ENCODE measurements at regions not wholly inside any gene's neighbourhood (a gene's known extent, or its start where the extent isn't known, plus 50 kb on each side); places are given as distances from the start of the nearest gene placed in this dataset.
"Not testable (repeated sequence)": the region's sequence is repeated elsewhere in the genome, so short reads cannot be mapped to it uniquely, and the experiment has no call there.

DNA sequence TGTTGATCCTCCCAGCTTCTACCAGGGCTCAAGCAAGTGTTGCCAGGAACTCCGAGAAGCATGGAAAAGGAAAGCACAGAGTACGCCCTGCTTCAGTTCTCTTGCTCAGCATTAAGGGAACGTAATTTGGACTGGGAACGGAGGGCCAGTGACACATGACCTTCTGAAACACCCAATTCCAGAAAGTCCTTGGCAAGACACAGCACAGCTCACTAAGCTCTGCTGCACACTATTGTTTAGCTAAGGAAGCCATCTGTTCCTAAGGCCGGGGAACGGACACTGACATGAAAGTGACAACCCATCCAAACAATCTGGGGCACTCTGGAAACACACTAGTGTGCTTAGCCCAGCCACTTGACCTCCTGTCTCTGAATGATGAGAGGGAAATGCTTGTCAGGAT, 56.9 kb upstream of the NXT1 start:
- Histone ChIP-seq H3K27ac (ENCODE audit: low read depth in 1 of 2, low read length in 2 of 2) (peak overlapping the region; percentile 19 to 61), H3K4me1 (ENCODE audit: control insufficient read depth in 4 of 4, insufficient read depth in 4 of 4, low read length in 3 of 4) (no peaks in the 10 kb centered on the region), H3K4me3 (ENCODE audit: low read depth in 1 of 3, low read length in 3 of 3) (no peak overlapping the region), H3K9ac (ENCODE audit: low read depth in 1 of 2, low read length in 2 of 2) (no peak overlapping the region), H3K36me3 (ENCODE audit: control insufficient read depth in 4 of 4, insufficient read depth in 3 of 4, low read depth in 1 of 4, low read length in 3 of 4) (no peaks in the 10 kb centered on the region), H3K9me3 (ENCODE audit: control insufficient read depth in 4 of 4, low read length in 3 of 4) (no peaks in the 10 kb centered on the region), H3K27me3 (ENCODE audit: control insufficient read depth in 4 of 4, insufficient read depth in 4 of 4, low read length in 3 of 4) (no peaks in the 10 kb centered on the region)
- WGBS = 69% methylated on average over 6 of the region's 6 CpGs
- DNase-seq (ENCODE audit: low spot score) = no peak
- no peak for TF ChIP-seq FOXA1 (IDR thresholded peaks at IDR 0.05)
- TF ChIP-seq, protein P1, sequence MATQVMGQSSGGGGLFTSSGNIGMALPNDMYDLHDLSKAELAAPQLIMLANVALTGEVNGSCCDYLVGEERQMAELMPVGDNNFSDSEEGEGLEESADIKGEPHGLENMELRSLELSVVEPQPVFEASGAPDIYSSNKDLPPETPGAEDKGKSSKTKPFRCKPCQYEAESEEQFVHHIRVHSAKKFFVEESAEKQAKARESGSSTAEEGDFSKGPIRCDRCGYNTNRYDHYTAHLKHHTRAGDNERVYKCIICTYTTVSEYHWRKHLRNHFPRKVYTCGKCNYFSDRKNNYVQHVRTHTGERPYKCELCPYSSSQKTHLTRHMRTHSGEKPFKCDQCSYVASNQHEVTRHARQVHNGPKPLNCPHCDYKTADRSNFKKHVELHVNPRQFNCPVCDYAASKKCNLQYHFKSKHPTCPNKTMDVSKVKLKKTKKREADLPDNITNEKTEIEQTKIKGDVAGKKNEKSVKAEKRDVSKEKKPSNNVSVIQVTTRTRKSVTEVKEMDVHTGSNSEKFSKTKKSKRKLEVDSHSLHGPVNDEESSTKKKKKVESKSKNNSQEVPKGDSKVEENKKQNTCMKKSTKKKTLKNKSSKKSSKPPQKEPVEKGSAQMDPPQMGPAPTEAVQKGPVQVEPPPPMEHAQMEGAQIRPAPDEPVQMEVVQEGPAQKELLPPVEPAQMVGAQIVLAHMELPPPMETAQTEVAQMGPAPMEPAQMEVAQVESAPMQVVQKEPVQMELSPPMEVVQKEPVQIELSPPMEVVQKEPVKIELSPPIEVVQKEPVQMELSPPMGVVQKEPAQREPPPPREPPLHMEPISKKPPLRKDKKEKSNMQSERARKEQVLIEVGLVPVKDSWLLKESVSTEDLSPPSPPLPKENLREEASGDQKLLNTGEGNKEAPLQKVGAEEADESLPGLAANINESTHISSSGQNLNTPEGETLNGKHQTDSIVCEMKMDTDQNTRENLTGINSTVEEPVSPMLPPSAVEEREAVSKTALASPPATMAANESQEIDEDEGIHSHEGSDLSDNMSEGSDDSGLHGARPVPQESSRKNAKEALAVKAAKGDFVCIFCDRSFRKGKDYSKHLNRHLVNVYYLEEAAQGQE (IDR thresholded peaks at IDR 0.05) = no peak
- TF ChIP-seq YY1 (IDR thresholded peaks at IDR 0.05) = no peak
- no peak for TF ChIP-seq HNF4A (conservative IDR thresholded peaks at IDR 0.05)
- peak; percentile 73 for TF ChIP-seq SP1 (IDR thresholded peaks at IDR 0.05)
- peak; percentile 97 for TF ChIP-seq NR2F2 (IDR thresholded peaks at IDR 0.05)
- TF ChIP-seq FOXA2 (IDR thresholded peaks at IDR 0.05) = no peak
- TF ChIP-seq, protein P2, sequence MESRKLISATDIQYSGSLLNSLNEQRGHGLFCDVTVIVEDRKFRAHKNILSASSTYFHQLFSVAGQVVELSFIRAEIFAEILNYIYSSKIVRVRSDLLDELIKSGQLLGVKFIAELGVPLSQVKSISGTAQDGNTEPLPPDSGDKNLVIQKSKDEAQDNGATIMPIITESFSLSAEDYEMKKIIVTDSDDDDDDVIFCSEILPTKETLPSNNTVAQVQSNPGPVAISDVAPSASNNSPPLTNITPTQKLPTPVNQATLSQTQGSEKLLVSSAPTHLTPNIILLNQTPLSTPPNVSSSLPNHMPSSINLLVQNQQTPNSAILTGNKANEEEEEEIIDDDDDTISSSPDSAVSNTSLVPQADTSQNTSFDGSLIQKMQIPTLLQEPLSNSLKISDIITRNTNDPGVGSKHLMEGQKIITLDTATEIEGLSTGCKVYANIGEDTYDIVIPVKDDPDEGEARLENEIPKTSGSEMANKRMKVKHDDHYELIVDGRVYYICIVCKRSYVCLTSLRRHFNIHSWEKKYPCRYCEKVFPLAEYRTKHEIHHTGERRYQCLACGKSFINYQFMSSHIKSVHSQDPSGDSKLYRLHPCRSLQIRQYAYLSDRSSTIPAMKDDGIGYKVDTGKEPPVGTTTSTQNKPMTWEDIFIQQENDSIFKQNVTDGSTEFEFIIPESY (IDR thresholded peaks at IDR 0.05) = no peak
- TF ChIP-seq TAF1 (conservative IDR thresholded peaks at IDR 0.05) = no peak
- TF ChIP-seq, protein P3, sequence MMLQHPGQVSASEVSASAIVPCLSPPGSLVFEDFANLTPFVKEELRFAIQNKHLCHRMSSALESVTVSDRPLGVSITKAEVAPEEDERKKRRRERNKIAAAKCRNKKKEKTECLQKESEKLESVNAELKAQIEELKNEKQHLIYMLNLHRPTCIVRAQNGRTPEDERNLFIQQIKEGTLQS (IDR thresholded peaks at IDR 0.05) = no peak
- TF ChIP-seq GABPA (IDR thresholded peaks at IDR 0.05 in 1 of 2, conservative IDR thresholded peaks at IDR 0.05 in 1 of 2) = no peak
- peak in 1 of 2 donors; percentile 42 for TF ChIP-seq RAD21 (IDR thresholded peaks at IDR 0.05)
- TF ChIP-seq, protein P4, sequence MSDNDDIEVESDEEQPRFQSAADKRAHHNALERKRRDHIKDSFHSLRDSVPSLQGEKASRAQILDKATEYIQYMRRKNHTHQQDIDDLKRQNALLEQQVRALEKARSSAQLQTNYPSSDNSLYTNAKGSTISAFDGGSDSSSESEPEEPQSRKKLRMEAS (IDR thresholded peaks at IDR 0.05) = no peak
- TF ChIP-seq, protein P5, sequence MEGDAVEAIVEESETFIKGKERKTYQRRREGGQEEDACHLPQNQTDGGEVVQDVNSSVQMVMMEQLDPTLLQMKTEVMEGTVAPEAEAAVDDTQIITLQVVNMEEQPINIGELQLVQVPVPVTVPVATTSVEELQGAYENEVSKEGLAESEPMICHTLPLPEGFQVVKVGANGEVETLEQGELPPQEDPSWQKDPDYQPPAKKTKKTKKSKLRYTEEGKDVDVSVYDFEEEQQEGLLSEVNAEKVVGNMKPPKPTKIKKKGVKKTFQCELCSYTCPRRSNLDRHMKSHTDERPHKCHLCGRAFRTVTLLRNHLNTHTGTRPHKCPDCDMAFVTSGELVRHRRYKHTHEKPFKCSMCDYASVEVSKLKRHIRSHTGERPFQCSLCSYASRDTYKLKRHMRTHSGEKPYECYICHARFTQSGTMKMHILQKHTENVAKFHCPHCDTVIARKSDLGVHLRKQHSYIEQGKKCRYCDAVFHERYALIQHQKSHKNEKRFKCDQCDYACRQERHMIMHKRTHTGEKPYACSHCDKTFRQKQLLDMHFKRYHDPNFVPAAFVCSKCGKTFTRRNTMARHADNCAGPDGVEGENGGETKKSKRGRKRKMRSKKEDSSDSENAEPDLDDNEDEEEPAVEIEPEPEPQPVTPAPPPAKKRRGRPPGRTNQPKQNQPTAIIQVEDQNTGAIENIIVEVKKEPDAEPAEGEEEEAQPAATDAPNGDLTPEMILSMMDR (IDR thresholded peaks at IDR 0.05; ENCODE audit: low read depth, low read length, missing input control) = no peak
- TF ChIP-seq JUND (IDR thresholded peaks at IDR 0.05) = no peak
- no peak for TF ChIP-seq HNF4G (IDR thresholded peaks at IDR 0.05)
- TF ChIP-seq EGR1 (IDR thresholded peaks at IDR 0.05; ENCODE audit: low read depth in 2 of 2) = no peak
- peak; percentile 79 to 90 for TF ChIP-seq RXRA (IDR thresholded peaks at IDR 0.05)

DNA sequence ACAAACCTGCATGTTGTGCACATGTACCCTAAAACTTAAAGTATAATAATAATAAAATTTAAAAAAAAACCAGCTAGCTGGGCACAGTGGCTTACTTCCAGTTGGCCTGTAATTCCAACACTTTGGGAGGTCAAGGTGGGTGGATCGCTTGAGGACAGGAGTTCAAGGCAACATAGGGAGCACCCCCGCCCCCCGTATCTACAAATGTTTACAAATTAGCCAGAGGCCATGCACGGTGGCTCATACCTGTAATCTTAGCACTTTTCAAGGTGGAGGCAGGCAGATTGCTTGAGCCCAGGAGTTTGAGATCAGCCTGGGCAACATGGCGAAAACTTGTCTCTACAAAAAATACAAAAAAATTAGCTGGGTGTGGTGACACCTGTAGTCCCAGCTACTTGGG, 58.3 kb upstream of the NXT1 start:
- not testable (repeated sequence) for H3K4me3 ChIP-seq (ENCODE audit: low read depth in 1 of 3, low read length in 3 of 3); H3K9me3 ChIP-seq (ENCODE audit: control insufficient read depth in 4 of 4, low read length in 3 of 4); DNase-seq (ENCODE audit: low spot score); H3K27ac ChIP-seq (ENCODE audit: low read depth in 1 of 2, low read length in 2 of 2); H3K36me3 ChIP-seq (ENCODE audit: control insufficient read depth in 4 of 4, insufficient read depth in 3 of 4, low read depth in 1 of 4, low read length in 3 of 4); H3K9ac ChIP-seq (ENCODE audit: low read depth in 1 of 2, low read length in 2 of 2); H3K4me1 ChIP-seq (ENCODE audit: control insufficient read depth in 4 of 4, insufficient read depth in 4 of 4, low read length in 3 of 4); H3K27me3 ChIP-seq (ENCODE audit: control insufficient read depth in 4 of 4, insufficient read depth in 4 of 4, low read length in 3 of 4)
- WGBS = 66% methylated on average over 5 of the region's 5 CpGs
